Vagina (tissue), 2 donors: ENCODE measurements at regions not wholly inside any gene's neighbourhood (a gene's known extent, or its start where the extent isn't known, plus 50 kb on each side); places are given as distances from the start of the nearest gene placed in this dataset.

Experiments used
- DNase-seq, 2 donors: peaks; one replicate each; pipeline ENCODE4 v3.0.0-alpha.2; 2017; ENCODE audit errors: extremely low spot score in 2 of 2
- H3K27ac ChIP-seq: fragments of 200-600 bp; sonication (generic); one replicate; pipeline ENCODE4 v1.5.1; 2019
- H3K27me3 ChIP-seq: fragments of 200-600 bp; sonication (generic); one replicate; pipeline ENCODE4 v1.5.1; 2019
- H3K36me3 ChIP-seq, 2 donors: fragments of 200-600 bp; sonication (generic); one replicate each; pipeline ENCODE4 v1.5.1; 2017 to 2019
- H3K4me1 ChIP-seq: fragments of 200-600 bp; sonication (generic); one replicate; pipeline ENCODE4 v1.5.1; 2019
- H3K4me3 ChIP-seq, 2 donors: fragments of 200-600 bp; sonication (generic); 1 replicate in 1 of 2; 2 replicates in 1 of 2; pipeline ENCODE4 v1.5.1; 2016 to 2019
- H3K9me3 ChIP-seq: fragments of 200-600 bp; sonication (generic); one replicate; pipeline ENCODE4 v1.5.1; 2019
- CTCF ChIP-seq, 3 experiments: fragments of 450-650 bp in 2 of 3; fragments of 200-600 bp in 1 of 3; sonication (generic) in 1 of 3; IDR thresholded peaks; one replicate each; pipeline ENCODE4 v1.5.1; 2017 to 2019; ENCODE audit warnings: antibody characterized with exemption in 3 of 3, mild to moderate bottlenecking in 2 of 3, moderate library complexity in 2 of 3
- POLR2A ChIP-seq, 2 donors: fragments of 450-650 bp; IDR thresholded peaks; one replicate each; pipeline ENCODE4 v1.6.1; 2017; ENCODE audit warnings: antibody characterized with exemption in 2 of 2, mild to moderate bottlenecking in 2 of 2, moderate library complexity in 2 of 2
- POLR2AphosphoS5 ChIP-seq, 2 donors: sonication (generic); formaldehyde crosslinking; IDR thresholded peaks; one replicate each; pipeline ENCODE4 v1.9.0; 2017; ENCODE audit warnings: antibody characterized with exemption in 2 of 2, mild to moderate bottlenecking in 2 of 2, low read depth in 1 of 2; ENCODE audit not compliant: insufficient read depth in 1 of 2
- intact Hi-C: fragments of 100-400 bp; cut with DNase I; formaldehyde crosslinking; loops from one replicate; pipeline ENCODE4 v1.15.1; 2023

GRCh38 chr1:193909406-193910082 lies 723.1 kb upstream of the B3GALT2 start:
- H3K4me1 ChIP-seq: no peaks in the 10 kb centered on the region
- H3K27ac ChIP-seq: no peak overlapping the region
- no peaks in the 10 kb centered on the region for H3K9me3 ChIP-seq
- H3K4me3 ChIP-seq: no peak overlapping the region
- DNase-seq: no peak
- no peak for TF ChIP-seq POLR2A (IDR thresholded peaks at IDR 0.05)
- TF ChIP-seq POLR2AphosphoS5 (IDR thresholded peaks at IDR 0.05; ENCODE audit: insufficient read depth in 1 of 2, low read depth in 1 of 2): no peak
- TF ChIP-seq CTCF (IDR thresholded peaks at IDR 0.05): no peak
- H3K36me3 ChIP-seq: no peaks in the 10 kb centered on the region
- intact Hi-C loops: no loop called here
- H3K27me3 ChIP-seq: no peaks in the 10 kb centered on the region

- no peaks in the 10 kb centered on the region for H3K36me3 ChIP-seq
- no peaks in the 10 kb centered on the region for H3K9me3 ChIP-seq
- no peaks in the 10 kb centered on the region for H3K27me3 ChIP-seq
- TF ChIP-seq POLR2A (IDR thresholded peaks at IDR 0.05) (no peak), CTCF (IDR thresholded peaks at IDR 0.05) (no peak), POLR2AphosphoS5 (IDR thresholded peaks at IDR 0.05; ENCODE audit: insufficient read depth in 1 of 2, low read depth in 1 of 2) (no peak)
- DNase-seq: no peak
- H3K27ac ChIP-seq: no peak overlapping the region
- H3K4me3 ChIP-seq: no peak overlapping the region
- H3K4me1 ChIP-seq: no peaks in the 10 kb centered on the region
- intact Hi-C loops: no loop called here
Measured at GRCh38 chr1:193905288-193906085, 719.1 kb upstream of the B3GALT2 start.

GRCh38 chr1:193891788-193892187 lies 705.4 kb upstream of the B3GALT2 start:
- H3K36me3 ChIP-seq: no peaks in the 10 kb centered on the region
- intact Hi-C loops: no loop called here
- H3K27ac ChIP-seq: no peak overlapping the region
- no peaks in the 10 kb centered on the region for H3K4me1 ChIP-seq
- TF ChIP-seq CTCF (IDR thresholded peaks at IDR 0.05) (no peak), POLR2A (IDR thresholded peaks at IDR 0.05) (no peak)
- no peaks in the 10 kb centered on the region for H3K27me3 ChIP-seq
- H3K9me3 ChIP-seq: no peaks in the 10 kb centered on the region
- DNase-seq: no peak
- no peak overlapping the region for H3K4me3 ChIP-seq

- Histone ChIP-seq H3K4me3 (no peak overlapping the region), H3K27ac (no peak overlapping the region), H3K36me3 (no peaks in the 10 kb centered on the region), H3K4me1 (no peaks in the 10 kb centered on the region), H3K9me3 (no peaks in the 10 kb centered on the region), H3K27me3 (no peaks in the 10 kb centered on the region)
- TF ChIP-seq CTCF (IDR thresholded peaks at IDR 0.05): no peak
- no peak for TF ChIP-seq POLR2AphosphoS5 (IDR thresholded peaks at IDR 0.05; ENCODE audit: insufficient read depth in 1 of 2, low read depth in 1 of 2)
- no peak for TF ChIP-seq POLR2A (IDR thresholded peaks at IDR 0.05)
- DNase-seq: no peak
- intact Hi-C loops: no loop called here
Measured at GRCh38 chr1:193890935-193891334, 704.5 kb upstream of the B3GALT2 start.
